Spleen (tissue), 7 donors: ENCODE measurements at regions not wholly inside any gene's neighbourhood (a gene's known extent, or its start where the extent isn't known, plus 50 kb on each side); places are given as distances from the start of the nearest gene placed in this dataset.

Experiments
- CTCF ChIP-seq, 11 experiments: fragments of 200-600 bp in 7 of 11; fragments of 450-650 bp in 4 of 11; sonication (generic) in 4 of 11; IDR thresholded peaks in 8 of 11; conservative IDR thresholded peaks in 3 of 11; 1 replicate in 7 of 11; 2 replicates in 4 of 11; pipeline versions ENCODE4 v1.4.0 to v1.8.0; 2016 to 2021; ENCODE audit warnings: antibody characterized with exemption in 11 of 11, inconsistent platforms in 4 of 11, mild to moderate bottlenecking in 1 of 11
- POLR2A ChIP-seq, 3 donors: fragments of 450-650 bp; IDR thresholded peaks; one replicate each; pipeline ENCODE4 v1.5.1; 2017; ENCODE audit warnings: antibody characterized with exemption in 3 of 3, mild to moderate bottlenecking in 1 of 3
- POLR2AphosphoS5 ChIP-seq, 3 donors: sonication (generic); formaldehyde crosslinking; IDR thresholded peaks; one replicate each; pipeline ENCODE4 v1.5.1; 2017; ENCODE audit warnings: antibody characterized with exemption in 3 of 3
- donor health status: DM: no; HTN: no; CAD: no; lungs with moderate emphysema.
- donor health status: DM: no; HTN: no; CAD: no.
- donor health status: DM: no; HTN: no; CAD: no.

DNA sequence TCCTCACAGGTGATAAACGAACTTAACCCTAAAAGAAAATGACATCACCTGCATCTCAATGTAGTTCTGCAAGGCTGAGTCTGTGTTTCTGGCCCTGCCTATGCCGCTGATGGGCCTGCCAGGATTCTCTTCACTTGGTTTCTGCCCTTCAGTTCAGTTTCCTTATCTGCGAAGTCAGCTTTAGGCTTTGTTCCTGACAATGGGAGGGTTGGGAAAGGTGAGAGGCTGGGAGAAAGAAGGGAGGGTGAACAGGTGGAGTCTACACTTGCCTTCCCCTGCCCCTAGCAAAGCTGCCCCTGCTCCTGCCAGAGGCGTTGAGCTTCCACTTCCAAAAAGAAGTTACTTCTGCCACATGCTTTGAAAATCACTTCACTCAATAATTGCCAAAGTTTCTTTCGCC lies 124.0 kb upstream of the APCDD1 start:
- TF ChIP-seq CTCF (IDR thresholded peaks at IDR 0.05 in 8 of 11, conservative IDR thresholded peaks at IDR 0.05 in 3 of 11): no peak
- no peak for TF ChIP-seq POLR2A (IDR thresholded peaks at IDR 0.05)
- no peak for TF ChIP-seq POLR2AphosphoS5 (IDR thresholded peaks at IDR 0.05)
